DMS114 treated with DMSO at 0.1 percent for 48 hours (cell line): ENCODE measurements at regions not wholly inside any gene's neighbourhood (a gene's known extent, or its start where the extent isn't known, plus 50 kb on each side); places are given as distances from the start of the nearest gene placed in this dataset.

Experiments
- DNase-seq: peaks from one replicate; lab custom pipeline; 2025; ENCODE audit not compliant: unreplicated experiment; lab: John Stamatoyannopoulos, UW

DNA sequence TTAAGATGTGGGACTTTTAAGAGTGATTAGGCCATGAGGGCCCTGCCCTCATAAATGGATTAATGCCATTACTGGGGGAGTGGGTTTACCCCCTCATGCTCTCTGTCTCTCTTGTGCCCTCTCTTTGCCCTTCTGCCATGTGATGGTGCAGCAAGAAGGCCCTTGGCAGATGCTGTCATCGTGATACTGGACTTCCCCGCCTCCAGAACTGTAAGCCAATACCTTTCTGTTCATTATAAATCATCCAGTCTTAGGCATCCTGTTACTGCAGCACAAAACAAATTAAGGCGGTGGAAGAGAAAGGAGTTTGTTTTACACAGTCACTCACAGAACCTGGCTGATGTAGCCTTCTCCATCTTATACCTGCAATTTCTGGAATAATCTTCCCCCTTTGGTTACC is 360.3 kb upstream of the TBL1XR1 start:
- DNase-seq, result no peak

DNA sequence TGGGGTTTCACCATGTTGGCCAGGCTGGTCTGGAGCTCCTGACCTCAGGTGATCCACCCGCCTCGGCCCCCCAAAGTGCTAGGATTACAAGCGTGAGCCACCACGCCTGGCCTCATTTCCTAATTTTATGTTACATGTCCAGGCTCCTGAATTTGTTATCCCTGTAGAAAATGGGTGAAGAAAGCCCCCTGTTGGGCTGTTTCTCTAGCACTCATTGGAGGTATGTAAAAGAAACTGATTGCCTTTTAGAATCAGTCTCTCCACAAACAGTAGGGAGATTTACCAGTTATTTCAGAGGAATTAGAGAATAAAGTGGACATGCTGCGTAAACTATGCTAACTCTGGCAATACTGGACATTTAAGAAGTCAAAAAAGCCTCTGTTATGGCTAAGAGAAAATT is 364.1 kb upstream of the TBL1XR1 start:
- DNase-seq, result no peak

DNA sequence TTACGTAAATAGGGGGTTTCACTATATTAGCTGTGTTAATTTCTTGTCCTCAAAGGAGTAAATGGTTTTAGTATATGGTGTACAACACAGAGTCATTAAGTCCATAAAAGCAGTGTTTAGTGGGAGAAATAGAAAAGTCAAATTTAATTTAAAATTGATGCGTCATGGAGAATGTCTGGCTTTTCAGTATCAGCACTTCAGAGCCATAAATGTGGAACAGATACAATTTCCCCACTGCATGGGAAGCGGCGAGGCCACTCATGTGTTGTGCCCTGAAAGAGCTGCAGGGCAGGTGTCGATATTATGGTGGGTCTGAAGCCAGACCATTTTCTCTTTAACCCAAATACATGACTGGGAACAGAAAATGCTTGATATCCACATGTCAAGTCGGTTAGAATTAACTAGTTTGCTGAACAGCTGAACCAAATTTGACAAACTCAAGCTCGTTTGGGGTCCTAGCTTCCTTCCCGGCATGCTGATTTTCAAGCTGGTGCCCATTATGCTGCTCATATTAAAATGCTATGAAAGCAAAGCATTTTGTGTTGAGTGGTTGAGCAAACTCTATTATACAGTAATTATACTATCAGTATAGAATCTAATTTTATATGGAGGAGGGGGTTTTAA is 364.6 kb upstream of the TBL1XR1 start:
- DNase-seq, result no peak

DNA sequence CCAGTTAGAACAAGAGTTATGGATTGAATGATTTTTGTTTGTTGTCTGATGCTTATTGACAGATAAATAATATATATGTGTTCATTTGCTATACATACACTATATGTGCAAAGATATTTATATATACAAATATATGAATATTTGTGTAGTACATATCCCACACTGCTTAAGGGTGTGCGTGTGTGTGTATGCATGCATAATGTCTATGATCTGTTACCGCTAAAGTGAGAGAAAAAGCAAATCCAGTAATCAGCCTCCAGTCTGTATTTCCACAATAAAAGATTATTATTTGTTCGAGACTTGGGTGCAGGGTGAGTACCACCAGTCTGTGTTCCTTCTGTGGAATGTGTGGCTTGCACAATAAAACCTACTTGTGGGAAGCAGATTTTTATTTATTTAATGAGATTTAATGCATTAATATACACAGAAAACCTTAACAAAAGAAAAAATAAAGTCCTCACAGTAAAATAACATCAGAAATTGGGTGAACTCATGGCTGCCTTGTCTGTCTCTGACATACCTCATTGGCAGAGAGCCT is 366.0 kb upstream of the TBL1XR1 start:
- no peak for DNase-seq

DNA sequence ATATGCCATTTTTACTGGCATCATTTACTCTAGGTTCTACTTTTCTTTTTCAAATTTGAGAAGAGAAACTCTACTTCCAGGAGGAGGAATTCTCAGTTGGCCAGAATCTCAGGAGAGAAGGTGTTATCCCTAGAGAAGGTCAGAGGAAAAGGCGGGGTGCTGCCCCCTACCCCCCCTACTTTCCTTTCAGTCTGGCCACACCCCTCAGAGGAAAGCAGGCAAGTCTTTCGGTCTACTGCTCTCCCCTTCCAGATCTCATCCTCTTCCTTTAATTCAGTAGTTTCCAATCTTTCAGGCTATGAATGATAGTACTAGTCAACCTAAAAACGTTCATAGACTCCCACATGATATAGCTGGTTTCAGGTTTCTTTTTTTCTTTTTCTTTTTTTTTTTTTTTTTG is 366.5 kb upstream of the TBL1XR1 start:
- DNase-seq, result no peak

DNA sequence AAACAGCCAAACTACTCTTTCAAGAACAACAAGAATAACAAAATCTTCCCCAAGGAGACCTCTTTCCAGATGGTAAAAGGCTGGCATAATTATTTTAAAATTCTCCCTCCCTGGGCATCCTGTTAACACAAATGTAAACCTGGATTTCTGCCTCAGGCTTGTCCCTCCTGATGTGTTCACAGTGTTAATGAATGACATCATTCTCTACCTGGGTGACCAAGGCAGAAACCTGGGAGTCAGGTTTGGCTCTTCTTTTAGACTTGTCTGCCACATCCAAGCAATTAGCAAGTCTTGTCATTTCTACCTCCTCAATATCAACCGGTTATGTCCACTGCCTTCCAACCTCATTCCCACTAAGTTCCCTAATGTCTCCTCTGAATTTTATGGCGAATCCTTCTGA is 368.7 kb upstream of the TBL1XR1 start:
- DNase-seq, result no peak

DNA sequence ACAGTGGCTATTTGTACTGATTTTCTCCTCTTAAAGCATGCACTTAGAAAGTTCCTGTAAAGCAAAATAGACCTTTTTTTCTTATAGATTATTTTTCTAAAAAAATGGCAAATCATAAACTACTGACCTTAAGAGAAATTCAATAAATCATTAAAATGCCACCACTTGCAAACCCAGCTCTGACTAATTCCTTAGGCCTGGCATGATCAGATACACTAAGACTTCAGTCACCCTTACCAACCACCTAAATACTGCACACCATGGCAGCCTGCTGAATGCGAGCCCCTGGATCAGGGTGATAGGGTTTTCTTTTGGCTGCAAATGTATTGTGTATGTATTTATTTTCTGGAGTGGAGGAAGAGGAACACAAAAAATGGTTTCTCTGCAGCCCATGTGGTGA is 370.6 kb upstream of the TBL1XR1 start:
- DNase-seq, result no peak

DNA sequence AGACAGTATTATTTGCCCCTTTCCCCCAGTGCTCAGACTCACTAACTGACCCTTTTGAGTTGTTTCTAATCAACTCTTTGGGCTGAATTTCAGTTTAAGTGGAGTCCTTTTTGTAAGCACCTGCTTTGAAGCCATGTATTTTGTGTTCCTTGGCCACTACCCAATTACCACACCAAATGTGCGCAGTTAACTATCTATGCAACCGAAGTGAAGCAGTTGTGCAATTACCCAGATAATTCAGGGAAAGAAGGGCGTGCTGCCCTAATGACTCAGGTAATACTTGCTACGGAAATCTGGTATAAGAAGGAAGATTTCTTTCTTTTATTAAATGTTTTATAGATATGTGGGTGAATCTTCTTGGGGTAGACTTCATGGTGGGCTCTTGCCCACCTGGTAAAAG is 371.9 kb upstream of the TBL1XR1 start:
- DNase-seq, result no peak

DNA sequence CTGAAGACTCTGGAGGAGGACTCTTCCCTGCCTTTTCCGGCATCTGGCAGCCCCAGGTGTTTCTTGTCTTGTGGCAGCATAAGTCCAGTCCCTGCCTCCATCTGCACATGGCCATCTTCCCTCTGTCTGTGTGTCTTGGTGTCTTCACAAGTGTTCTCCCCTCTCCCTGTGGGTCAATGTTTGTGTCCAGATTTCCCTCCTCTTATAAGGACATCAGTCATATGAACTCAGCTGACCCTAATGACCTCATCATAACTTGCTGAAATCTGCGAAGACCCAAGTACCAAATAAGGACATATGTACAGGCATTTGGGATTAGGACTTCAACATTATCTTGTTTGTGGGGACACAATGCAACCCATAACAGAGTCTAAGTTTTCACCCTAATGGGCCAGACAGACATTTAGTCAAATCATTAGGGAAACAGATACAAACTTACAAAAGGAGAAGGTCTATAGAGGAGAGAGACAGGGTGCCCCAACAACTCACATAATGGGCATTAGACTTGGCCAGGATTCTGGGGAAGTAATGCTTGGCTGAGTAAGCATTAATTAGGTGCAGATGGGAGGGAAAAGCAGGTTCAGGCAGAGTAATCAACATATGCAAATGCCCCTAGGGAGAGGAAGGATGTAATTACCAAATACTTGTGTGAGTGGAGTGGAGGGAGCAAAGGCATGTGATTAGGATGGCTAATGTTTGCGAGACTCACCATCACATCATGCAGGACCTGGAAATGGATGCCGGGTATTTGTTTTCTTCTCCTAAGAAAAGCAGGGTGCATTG is 372.8 kb upstream of the TBL1XR1 start:
- no peak for DNase-seq

DNA sequence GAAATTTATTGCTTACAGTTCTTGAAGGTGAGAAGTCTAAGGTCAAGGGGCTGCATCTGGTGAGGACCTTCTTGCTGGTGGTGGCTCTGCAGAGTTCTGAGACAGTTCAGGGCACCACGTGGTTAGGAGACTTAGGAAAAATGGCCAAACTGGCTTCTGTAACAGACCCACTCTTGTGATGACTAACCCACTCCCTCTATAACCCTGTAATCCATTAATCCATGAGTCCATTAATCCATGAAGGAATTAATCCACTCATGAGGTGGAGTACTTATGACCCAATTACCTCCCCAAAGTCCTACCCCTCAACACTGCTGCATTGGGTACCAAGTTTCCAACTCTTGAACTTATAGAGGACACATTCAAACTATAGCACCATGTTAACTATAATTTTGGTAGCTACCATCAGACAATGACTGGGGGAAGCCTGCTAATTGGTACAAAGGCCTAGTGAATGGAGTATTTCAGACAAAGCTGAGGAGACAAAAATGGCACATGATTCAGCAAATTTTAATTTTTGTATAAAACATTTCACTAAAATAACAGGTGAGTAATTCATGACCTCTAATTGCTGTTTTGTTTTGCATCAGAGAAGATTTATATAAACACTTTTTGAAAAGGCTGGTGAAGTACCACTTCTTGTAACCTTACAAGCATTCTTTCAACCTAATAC is 374.1 kb upstream of the TBL1XR1 start:
- no peak for DNase-seq

DNA sequence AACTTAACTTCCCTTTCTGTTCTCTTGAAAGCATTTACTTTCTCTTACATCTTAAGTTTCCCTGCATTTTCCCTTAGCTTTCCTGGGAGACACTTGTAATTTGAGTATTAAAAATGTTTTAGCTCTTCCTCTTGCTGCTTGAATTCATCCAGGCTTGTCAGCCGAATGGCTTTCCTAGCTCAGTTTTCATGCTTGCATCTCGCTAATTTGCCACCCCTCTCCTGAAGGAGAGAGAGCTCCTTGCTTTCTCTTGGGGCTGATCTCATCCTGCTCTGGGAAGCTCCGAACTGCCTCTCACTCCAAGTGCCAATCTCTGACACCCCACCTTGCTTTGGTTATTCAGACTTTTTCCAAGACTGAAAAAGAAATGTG is 374.6 kb upstream of the TBL1XR1 start:
- no peak for DNase-seq

DNA sequence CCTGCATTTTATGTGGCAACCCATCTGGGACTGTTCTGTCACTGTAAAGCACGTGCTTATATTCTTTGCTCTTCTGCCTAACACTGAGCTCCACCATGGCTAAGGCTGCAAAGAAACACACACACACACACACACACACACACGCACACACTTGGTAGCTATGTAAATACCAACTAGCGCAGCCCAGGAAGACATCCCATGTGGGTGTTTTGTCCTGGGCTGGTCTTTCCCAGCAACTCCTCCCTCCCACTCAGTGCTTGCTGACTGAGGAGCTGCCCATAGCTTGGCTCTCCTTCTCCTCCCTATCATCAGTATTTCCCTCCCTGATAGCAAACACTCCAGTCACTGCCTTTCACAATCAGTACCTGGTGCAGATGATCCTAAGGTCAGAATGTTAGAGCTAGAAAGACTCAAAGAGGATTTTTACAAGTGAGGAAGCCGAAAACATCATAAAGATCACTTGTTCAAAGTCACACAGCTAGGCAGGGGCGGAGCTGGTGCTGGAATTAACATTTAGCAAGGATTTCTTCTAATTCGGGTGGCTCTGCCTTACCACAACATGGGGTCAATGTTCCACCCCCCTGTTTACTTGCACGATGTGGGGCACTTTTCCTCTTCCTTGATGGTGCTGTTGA is 377.1 kb upstream of the TBL1XR1 start:
- DNase-seq, result no peak

DNA sequence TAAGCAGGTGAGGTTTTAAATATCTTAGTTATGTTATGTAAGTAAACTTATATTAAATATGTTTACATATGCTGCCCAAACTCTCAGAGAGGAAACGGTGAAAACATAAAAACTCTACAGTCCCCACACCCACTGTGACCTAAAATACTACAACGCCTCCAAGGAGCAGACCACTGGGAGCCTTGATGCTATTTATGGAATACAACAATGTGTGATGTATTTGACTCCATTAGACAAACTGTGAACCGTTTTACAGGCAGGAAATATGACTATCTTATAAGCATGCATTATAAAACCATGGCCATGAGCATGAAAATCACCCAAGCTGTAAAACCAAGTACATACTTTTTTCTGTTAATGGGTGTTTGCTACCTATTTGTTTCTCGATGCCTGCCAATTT is 379.5 kb upstream of the TBL1XR1 start:
- DNase-seq, result no peak

DNA sequence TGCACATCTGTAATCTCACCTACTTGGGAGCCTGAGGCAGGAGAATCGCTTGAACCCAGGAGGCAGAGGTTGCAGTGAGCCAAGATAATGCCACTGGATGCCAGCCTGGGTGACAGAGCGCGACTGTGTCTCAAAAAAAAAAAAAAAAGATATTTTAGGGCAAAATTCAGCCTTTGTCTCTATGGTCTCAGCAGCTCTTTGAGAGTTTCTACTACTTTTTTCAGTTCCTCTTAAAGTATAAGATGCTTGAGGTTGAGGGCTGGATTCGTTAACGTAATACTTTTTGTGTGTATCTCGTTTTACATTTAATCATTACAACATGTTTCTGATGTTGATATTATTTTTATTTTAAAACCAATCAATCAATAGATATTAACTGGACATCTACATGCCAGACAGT is 381.2 kb upstream of the TBL1XR1 start:
- no peak for DNase-seq

DNA sequence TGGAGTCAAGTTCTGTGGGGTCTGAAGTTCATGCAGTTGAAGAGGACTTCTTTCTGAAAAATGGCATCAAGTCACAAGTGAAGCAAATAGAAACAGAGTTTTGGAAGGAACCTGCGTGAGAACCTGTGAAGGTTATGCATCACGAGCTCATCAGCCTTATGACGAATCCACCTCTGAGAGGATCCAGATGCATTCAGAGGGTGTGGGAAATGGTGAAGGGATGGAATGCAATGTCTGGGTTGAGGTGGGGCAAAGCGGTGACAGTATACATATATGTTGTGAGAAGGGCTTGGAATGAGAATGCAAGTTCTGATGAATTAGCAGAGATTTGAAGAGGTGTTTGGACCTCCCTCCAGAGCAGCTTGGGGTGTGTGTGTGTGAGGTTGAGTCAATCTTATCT is 382.1 kb upstream of the TBL1XR1 start:
- DNase-seq, result no peak

DNA sequence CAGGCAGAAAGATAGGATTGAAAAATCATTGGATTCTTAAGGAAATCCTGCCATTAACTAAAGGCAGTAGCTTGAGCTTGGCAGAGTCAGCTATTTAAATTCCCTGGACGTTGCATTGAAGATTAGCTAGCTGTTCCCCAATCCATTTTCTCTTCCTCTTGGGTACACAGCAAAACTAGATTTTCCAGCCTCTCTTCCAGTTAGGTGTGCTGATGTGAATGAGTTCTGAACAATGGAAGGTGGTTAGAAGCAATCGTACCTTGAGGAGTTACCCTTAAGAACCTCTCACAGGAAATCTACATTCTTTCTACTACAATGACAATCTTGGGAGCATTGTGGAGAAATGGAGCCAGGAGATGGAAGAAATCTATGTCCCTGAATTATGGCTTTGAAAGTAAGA is 383.2 kb upstream of the TBL1XR1 start:
- no peak for DNase-seq

DNA sequence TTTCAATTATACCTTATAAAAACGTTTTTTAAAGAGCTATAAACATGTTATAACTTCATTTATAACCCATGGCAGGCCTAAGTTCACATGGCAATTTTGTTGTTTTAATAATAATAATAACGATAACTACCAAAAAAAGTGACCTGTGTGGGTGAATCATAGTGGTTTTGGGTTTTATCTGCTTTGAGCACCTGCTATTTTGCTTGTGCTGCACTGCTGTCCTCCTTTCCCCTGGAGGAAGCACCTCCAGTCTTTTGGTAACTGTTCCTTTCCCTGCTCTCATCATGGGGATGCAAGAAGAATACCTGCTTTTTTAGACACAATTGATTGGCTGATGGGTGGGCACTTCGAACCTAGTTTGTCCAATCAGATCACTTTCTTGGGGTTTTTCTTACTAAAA is 388.0 kb upstream of the TBL1XR1 start:
- no peak for DNase-seq

DNA sequence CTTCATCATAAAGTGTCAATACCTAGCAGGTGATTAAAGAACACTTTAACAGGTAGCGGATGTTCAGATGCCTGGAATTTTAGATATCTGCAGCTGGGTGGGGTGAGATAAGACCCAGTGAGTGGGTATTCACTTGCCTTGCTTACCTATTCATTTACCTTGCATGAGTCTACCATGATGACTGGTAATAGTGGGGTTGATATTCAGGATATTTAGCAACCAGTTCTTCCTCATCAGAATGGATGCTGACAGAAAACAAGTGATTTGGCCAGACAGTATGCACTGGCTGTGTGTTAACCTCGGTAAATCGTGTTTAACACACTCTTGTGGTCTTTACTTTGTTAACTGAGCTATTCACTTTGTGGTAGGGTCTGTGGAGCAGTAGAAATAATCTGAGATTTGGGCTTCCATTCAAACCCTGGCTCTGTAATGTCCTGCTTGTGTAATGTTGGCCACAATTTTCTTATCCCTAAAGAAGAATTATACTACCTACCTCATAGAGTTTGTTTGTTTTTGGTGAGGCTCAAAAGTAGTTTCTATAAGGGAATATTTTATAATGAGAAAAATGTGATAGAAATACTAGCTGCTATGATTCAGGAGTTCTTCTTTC is 391.9 kb upstream of the TBL1XR1 start:
- DNase-seq, result no peak

DNA sequence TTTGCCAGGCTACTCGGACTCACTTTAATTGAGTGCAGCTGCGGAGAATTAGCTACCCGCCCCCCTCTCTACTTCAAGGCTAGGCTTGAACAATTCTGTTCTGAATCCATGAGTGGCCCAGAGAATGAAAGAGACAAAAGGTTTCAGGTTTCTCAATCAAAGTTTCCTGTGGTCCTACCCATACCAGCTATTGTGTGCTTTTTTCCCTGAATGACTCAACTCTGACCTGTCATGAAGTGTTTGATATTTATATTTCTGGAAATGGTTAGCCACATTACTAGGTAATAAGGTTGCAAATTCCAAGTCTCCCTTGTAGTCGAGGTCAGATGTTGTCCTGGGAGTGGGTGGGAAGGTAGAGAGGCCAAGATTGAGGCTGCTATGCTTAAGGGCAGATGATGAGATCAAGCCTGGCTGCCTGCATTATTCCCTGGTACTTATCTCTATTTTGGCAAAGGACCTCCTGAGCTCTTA is 392.7 kb upstream of the TBL1XR1 start:
- no peak for DNase-seq

DNA sequence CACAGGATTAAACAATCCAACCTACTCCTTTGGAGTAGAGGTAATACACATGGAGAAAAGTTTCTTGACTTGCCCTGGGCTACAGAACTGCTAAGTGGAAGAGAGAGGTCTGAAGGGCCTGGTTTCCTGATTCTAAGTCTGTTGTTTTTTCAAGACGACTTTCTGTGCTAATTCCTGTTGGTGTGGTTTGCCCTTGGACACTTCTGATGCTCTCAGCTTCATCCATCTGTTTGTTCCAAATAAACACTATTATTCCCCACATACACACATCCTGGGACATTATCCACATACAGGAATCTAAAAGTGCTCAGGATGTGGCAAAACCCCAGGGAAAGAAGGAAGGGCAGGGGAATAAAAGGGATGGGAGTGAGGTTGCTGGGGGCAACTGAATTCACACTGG is 393.5 kb upstream of the TBL1XR1 start:
- no peak for DNase-seq

DNA sequence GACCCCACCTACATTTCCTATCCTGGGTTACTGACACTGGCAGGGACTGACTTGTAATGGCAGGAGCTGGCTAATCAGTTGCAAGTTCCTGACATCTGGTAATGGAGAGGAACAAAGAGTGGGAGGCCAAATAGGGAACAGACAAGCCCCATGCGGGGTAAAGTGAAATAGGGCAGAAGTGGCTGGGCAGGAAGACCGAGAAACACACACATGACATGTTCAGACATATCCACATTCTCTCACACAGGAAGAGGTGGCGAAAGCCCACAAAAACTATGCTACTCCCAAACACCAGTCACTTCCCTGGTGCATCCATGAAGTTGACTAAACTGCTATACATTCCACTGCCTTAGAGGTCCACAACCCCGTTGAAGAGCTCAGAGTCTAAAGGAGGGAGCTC is 394.1 kb upstream of the TBL1XR1 start:
- DNase-seq, result no peak
